ENCODE measurements at regions not wholly inside any gene's neighbourhood (a gene's known extent, or its start where the extent isn't known, plus 50 kb on each side); places are given as distances from the start of the nearest gene placed in this dataset.

DNA sequence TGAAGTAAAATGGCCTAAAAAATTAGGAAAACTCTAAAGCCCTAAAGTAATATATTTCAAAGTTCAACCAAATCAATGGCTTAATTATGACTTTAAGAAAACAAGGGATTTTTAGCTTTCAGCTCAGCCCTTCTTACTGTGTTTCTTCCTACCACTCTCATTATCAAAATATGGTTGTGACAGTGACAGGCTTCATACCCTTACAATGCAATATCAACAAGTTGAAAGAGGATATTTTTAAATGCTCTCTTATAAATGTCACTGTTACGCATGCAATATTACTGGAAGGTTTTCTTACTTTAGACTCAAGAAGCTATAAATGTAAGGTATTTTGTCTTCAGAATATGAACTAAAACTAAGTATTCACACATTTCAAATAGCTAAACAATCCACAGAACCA lies 1225.7 kb upstream of the MIR17HG start:
- TF ChIP-seq GATA2 (IDR thresholded peaks at IDR 0.05; ENCODE audit: low read depth, low read length) = no peak
- TF ChIP-seq GATA3 (IDR thresholded peaks at IDR 0.05; ENCODE audit: low read depth, low read length) = no peak

DNA sequence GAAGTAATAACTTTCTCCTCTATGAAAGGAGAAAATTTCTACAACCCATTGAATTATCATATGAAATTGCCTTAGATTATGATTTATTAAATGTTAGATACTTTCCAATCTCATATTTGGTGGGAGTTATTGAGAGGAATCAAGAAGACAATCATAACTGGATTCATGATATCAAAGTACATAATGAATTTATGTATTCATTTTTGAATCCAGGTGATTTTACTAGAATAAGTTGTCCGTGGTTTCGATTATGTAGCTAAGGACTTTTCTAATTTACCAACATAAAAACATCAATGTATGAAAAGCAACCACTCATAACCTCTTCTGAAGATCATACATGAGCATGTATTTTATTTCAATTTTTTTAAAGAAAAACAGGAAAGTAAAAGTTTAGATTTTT lies 1225.0 kb upstream of the MIR17HG start:
- no peak for TF ChIP-seq GATA2 (IDR thresholded peaks at IDR 0.05; ENCODE audit: low read depth, low read length)

DNA sequence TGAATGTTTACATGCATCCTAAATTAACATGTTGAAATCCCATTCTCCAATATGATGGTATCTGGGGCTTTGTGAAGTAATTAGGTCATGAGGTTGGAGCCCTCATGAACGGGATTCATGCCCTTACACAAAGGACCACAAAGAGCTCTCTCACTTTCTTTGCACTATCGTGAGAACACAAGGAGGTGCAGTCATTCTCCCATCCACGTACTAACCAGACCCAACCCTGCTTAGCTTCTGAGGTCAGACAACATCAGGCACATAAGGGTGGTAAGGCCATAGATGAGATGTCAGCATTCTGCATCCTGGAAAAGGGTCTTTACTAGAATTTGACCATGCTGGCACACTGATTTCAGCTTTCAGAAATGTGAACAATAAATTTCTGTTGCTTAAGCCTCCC lies 1211.9 kb upstream of the MIR17HG start:
- TF ChIP-seq GATA2 (IDR thresholded peaks at IDR 0.05; ENCODE audit: low read depth, low read length) (no peak), GATA3 (IDR thresholded peaks at IDR 0.05; ENCODE audit: low read depth, low read length) (no peak)

DNA sequence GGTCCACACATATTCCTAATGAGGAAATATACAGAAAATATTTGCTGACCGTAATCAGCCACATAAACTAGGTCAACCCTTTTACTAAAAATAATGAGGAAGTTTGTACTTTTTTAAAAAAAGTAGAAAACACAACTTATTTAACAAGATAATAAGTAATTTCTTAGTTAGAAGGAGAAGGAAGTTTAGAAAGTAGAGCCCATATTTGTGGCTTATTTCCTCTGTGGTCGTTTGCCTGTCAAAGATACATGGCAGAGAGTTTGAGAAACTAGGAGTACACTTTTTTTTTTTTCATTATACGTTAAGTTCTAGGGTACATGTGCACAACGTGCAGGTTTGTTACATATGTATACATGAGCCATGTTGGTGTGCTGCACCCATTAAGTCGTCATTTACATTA lies 1205.2 kb upstream of the MIR17HG start:
- TF ChIP-seq GATA3 (IDR thresholded peaks at IDR 0.05; ENCODE audit: low read depth, low read length) (no peak), GATA2 (IDR thresholded peaks at IDR 0.05; ENCODE audit: low read depth, low read length) (no peak)

DNA sequence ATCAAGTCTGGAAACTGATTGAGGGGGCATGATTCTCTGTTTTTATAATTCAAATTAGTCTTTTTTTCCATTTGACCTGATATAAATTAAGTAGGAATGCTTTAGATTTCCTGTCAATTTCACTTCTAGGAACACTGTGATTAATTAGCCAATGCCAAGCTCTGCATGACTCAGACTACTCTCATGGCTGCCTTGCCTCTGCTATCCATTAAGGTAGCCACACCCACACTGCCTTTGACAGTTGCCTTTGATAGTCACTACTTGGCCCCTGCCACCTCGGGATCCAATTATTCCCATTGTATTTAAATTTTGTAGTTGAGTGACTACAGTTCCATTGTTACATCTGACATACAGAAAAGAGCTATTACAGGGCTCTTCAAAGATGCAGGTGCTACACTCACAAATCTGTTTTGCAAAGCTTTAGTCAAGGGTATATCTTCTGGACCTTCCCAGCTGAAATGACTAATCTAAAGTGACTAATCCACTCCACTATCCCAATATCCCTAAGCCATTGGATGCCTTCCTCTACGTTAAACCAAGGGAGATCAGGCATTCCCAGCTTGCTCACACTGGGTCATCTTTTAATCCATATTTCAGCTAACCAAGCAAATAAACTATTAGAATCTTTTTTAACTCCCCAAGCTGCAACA lies 1193.1 kb upstream of the MIR17HG start:
- TF ChIP-seq GATA3 (IDR thresholded peaks at IDR 0.05; ENCODE audit: low read depth, low read length) (no peak), GATA2 (IDR thresholded peaks at IDR 0.05; ENCODE audit: low read depth, low read length) (no peak)

DNA sequence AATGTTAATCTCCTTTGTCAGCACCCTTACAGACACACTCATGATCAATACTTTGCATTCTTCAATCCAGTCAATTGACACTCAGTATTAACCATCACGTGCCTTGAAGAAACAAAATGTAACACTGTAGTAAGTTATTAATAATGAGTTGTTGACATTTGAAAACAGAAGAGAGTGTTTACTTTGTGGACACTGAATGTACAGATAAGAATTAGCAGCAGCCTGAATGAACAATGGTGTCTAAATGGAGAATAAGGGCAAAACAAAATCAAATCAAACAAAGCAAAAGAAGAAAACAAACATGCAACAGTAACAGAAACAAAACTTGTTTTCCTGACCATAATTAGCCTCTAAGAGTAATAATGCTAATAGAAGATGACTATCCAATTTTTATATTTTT lies 1191.1 kb upstream of the MIR17HG start:
- TF ChIP-seq GATA3 (IDR thresholded peaks at IDR 0.05; ENCODE audit: low read depth, low read length) = no peak
- no peak for TF ChIP-seq GATA2 (IDR thresholded peaks at IDR 0.05; ENCODE audit: low read depth, low read length)

DNA sequence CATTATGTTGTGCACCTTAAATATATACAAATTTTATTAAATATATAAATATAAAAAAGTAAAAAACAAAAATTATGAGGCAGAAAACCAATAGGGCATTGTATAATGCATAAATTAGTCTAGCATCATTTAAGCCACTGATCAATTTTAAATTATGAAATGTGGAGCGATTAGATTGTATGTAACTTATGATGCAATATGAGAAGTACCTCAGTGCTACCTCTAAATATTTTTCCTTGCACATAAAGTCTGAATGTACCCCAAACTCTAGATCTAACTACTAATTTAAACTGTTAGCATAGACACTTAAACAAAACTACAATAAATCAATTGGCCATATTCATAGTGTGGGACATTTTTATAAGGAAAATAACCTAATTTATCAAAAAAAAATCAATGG lies 1178.5 kb upstream of the MIR17HG start:
- TF ChIP-seq GATA2 (IDR thresholded peaks at IDR 0.05; ENCODE audit: low read depth, low read length) (no peak), GATA3 (IDR thresholded peaks at IDR 0.05; ENCODE audit: low read depth, low read length) (no peak)

DNA sequence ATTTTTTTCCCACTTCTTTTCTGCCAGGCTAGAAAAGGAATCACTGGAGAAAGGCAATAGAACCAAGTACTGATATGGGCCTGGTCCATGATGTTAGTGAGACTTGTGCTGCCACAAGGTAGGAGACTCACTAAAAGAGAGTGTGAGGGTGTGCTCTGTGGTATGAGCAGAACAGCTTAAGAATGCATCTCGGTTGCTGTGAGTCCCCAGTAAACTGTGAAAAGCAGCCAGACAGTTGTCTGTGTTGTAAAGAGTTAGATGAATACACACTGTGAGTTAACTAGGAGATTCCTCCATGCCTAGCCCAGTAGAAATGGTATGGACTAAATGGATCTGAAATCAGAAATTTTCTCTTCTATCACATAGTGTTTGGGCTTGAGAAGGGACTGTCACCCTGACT lies 1177.3 kb upstream of the MIR17HG start:
- no peak for TF ChIP-seq GATA2 (IDR thresholded peaks at IDR 0.05; ENCODE audit: low read depth, low read length)
- no peak for TF ChIP-seq GATA3 (IDR thresholded peaks at IDR 0.05; ENCODE audit: low read depth, low read length)

DNA sequence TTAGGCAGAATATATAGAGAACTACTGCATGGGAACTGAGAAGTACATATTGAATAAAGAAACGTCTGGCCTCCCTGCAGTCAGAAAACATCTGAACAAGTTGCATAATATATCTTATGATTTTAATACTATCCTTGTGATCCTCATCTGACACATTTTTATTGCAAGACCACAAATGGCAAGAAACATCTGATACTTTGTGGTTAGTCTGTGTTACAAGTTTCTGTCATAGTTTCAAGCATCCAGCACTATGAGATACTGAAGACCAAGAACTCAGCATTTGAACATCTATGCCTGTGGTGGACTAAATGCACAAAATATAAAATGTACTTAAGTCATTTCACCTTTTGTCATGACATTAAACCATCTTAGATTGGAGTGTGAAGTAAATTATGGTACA lies 1175.8 kb upstream of the MIR17HG start:
- no peak for TF ChIP-seq GATA3 (IDR thresholded peaks at IDR 0.05; ENCODE audit: low read depth, low read length)
- TF ChIP-seq GATA2 (IDR thresholded peaks at IDR 0.05; ENCODE audit: low read depth, low read length) = no peak

DNA sequence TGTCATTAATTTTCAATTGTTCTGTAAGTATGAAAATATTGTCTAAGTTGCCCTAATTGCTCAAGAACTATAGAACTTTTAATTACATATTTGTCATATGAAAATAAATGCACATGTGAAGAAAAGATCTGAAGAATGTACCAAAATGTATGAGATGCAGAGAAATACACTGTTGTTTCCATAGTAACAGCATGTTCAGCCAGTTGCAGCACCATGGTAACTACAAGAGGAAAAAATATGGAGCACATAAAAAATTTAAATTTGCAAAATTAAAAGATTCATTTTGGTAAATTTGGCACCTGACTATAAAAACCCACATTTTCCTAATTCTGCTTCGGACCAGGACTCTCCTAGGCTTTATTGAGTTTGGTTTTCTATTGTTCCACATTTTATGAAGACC lies 1170.0 kb upstream of the MIR17HG start:
- no peak for TF ChIP-seq GATA2 (IDR thresholded peaks at IDR 0.05; ENCODE audit: low read depth, low read length)
- TF ChIP-seq GATA3 (IDR thresholded peaks at IDR 0.05; ENCODE audit: low read depth, low read length) = no peak

DNA sequence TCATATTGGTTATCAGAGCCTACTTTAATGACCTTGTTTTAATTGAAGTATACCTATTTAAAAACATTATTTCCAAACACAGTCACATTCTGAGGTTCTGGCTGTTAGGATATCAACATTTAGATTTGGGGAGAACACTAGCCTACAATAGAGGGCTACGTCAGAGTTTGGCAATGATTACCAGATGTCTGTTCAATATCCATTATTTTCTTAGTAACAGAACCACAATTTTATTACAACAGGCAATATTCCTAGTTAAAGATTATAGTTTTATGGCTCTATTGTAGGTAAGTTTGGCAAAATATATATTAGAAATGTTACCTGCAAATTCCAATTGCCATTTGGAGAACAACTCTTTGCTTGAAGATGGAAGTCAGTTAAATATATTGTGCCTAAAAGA lies 1163.1 kb upstream of the MIR17HG start:
- TF ChIP-seq GATA2 (IDR thresholded peaks at IDR 0.05; ENCODE audit: low read depth, low read length) (no peak), GATA3 (IDR thresholded peaks at IDR 0.05; ENCODE audit: low read depth, low read length) (no peak)

DNA sequence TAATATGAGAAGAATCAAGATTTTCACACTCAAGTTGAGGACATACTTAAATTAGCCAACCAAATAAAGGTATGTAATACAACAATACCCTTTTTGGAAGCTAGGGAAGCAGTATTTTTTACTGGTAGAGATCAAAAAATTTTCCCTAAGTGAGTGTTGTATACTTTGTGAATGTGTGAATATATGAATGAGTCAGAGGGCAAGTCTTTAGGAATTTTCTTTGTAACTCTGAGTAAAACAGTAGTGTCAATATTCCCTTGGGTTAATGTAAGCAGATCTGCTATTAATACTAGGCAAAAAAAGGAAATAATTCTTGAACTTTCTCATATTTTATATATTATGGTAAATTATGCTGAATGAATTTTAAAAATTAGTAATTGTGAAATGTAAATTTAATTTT lies 1161.8 kb upstream of the MIR17HG start:
- TF ChIP-seq GATA2 (IDR thresholded peaks at IDR 0.05; ENCODE audit: low read depth, low read length) = no peak
- no peak for TF ChIP-seq GATA3 (IDR thresholded peaks at IDR 0.05; ENCODE audit: low read depth, low read length)

DNA sequence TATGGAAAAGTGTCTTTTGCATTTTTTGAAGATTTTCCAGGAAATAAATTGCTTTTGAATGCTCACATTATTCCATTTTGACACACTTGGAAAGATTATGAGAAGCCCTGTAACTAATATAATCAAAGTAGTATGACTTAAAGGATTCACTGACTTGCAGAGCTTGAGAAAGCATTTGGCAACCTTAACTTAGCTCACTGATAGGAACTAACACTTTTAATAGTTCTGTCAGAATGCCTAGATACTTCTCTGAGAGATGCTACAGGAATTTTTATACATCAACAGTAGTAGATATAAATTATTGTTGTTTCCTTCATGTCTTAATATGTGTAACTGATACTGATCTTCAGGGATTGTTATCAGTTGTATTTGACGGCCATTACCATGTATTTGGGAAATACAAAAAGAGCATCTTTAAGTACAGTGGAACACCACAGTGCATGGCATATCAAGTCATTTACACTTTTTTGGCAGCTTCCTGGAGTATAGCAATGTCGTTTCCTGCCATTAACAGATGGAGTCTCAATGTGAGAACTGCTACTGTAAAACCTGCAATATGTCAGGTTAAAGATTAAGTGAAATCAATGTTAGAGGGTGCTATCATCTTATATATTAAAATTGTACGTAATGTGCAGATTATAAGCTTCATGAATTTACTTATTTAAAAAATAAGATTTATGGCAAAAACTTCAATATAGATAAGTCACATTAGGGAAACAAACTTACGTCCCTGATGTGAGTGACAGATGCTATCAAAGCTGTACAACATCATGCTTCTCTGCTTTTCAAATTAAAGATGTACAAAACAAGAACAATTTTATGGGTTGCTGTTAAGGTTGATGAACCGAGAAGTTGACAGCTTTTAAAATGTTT lies 1159.8 kb upstream of the MIR17HG start:
- TF ChIP-seq GATA2 (IDR thresholded peaks at IDR 0.05; ENCODE audit: low read depth, low read length) (no peak), GATA3 (IDR thresholded peaks at IDR 0.05; ENCODE audit: low read depth, low read length) (no peak)

DNA sequence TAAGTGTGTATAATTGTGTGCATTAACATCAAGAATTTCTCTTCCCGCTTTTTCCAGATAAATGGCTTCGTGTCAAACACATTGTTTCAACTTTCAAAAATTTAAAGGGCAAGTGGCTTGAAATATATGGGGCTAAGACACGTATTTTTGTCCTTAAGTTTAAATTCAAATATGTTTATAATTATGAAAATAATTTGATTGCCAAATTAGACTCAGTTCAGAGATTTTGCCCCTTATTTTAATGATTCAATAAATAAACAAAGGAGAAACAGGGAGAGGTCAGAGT lies 1159.2 kb upstream of the MIR17HG start:
- no peak for TF ChIP-seq GATA2 (IDR thresholded peaks at IDR 0.05; ENCODE audit: low read depth, low read length)
- TF ChIP-seq GATA3 (IDR thresholded peaks at IDR 0.05; ENCODE audit: low read depth, low read length) = no peak

DNA sequence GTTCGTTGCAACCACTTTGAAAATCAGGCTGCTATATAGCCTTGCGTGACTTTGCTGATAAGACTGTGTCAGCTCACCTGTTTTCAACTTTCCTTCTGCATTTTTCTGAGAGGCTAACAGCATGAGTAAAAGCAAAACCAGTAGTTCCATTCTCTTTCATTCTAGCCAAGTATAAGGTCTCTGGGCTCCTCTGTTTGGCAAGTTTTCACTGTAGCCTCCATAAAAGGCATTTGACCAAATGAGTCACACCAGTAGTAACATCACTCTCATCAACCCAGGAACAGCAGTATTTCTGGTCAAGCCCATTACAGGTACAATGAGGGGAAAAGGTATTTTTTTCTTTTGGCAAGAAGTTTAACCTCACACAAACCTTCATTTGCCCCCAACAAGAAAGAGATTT lies 1149.8 kb upstream of the MIR17HG start:
- no peak for TF ChIP-seq GATA3 (IDR thresholded peaks at IDR 0.05; ENCODE audit: low read depth, low read length)
- TF ChIP-seq GATA2 (IDR thresholded peaks at IDR 0.05; ENCODE audit: low read depth, low read length) = no peak

All from SH-SY5Y (cell line).